K562 (cell line): ENCODE measurements at regions not wholly inside any gene's neighbourhood (a gene's known extent, or its start where the extent isn't known, plus 50 kb on each side); places are given as distances from the start of the nearest gene placed in this dataset.

Experiments used
- ASH1L ChIP-seq: fragments of 450-650 bp; IDR thresholded peaks from 2 replicates; pipeline ENCODE4 v1.6.1; 2018; ENCODE audit warnings: borderline replicate concordance, mild to moderate bottlenecking, low read depth; ENCODE audit not compliant: partially characterized antibody
- HNRNPH1 ChIP-seq: fragments of 200-400 bp; formaldehyde crosslinking; optimal IDR thresholded peaks from 2 replicates; pipeline ENCODE3; 2017; ENCODE audit warnings: low read depth, mild to moderate bottlenecking, low read length, moderate library complexity
- KLF16 ChIP-seq: IDR thresholded peaks from 2 replicates; pipeline ENCODE4 v1.6.1; 2016; ENCODE audit warnings: antibody characterized with exemption
- PBX2 ChIP-seq, 2 experiments: IDR thresholded peaks in 1 of 2; conservative IDR thresholded peaks in 1 of 2; 2 replicates each; pipeline ENCODE4 v1.6.1; 2016; ENCODE audit warnings: low read depth in 2 of 2, mild to moderate bottlenecking in 1 of 2, missing compliant biosample characterization in 1 of 2, missing genetic modification characterization in 1 of 2, moderate library complexity in 1 of 2
- ZNF655 ChIP-seq: fragments of 250-450 bp; sonication (Bioruptor Pico); IDR thresholded peaks from 2 replicates; pipeline ENCODE4 v1.5.0; 2021
- TF ChIP-seq, protein P1 (sequence below): sonication (generic); formaldehyde crosslinking; IDR thresholded peaks from 2 replicates; pipeline ENCODE4 v1.8.0; 2022; ENCODE audit warnings: mild to moderate bottlenecking, missing genetic modification reagents

GRCh38 chr1:9459816-9460407, 79.4 kb upstream of the SLC25A33 start (continued):
- TF ChIP-seq, protein P1, sequence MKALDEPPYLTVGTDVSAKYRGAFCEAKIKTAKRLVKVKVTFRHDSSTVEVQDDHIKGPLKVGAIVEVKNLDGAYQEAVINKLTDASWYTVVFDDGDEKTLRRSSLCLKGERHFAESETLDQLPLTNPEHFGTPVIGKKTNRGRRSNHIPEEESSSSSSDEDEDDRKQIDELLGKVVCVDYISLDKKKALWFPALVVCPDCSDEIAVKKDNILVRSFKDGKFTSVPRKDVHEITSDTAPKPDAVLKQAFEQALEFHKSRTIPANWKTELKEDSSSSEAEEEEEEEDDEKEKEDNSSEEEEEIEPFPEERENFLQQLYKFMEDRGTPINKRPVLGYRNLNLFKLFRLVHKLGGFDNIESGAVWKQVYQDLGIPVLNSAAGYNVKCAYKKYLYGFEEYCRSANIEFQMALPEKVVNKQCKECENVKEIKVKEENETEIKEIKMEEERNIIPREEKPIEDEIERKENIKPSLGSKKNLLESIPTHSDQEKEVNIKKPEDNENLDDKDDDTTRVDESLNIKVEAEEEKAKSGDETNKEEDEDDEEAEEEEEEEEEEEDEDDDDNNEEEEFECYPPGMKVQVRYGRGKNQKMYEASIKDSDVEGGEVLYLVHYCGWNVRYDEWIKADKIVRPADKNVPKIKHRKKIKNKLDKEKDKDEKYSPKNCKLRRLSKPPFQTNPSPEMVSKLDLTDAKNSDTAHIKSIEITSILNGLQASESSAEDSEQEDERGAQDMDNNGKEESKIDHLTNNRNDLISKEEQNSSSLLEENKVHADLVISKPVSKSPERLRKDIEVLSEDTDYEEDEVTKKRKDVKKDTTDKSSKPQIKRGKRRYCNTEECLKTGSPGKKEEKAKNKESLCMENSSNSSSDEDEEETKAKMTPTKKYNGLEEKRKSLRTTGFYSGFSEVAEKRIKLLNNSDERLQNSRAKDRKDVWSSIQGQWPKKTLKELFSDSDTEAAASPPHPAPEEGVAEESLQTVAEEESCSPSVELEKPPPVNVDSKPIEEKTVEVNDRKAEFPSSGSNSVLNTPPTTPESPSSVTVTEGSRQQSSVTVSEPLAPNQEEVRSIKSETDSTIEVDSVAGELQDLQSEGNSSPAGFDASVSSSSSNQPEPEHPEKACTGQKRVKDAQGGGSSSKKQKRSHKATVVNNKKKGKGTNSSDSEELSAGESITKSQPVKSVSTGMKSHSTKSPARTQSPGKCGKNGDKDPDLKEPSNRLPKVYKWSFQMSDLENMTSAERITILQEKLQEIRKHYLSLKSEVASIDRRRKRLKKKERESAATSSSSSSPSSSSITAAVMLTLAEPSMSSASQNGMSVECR (CRISPR knock-in tag), result no peak
- no peak for TF ChIP-seq KLF16
- no peak for TF ChIP-seq PBX2 (CRISPR knock-in tag; IDR thresholded peaks at IDR 0.05; ENCODE audit: low read depth)
- TF ChIP-seq PBX2 (tag; conservative IDR thresholded peaks at IDR 0.05; ENCODE audit: low read depth), result no peak
- no peak for TF ChIP-seq HNRNPH1
- no peak for TF ChIP-seq ASH1L
- TF ChIP-seq ZNF655 (CRISPR knock-in tag), result no peak
- TF ChIP-seq, all 486 proteins: peak for 0
